T-helper 2 cell treated with Interferon-gamma antibody and Interleukin-4, amounts not matched to agents 100 ng/mL and 5 ng/mL, for 36 hours (primary cell): ENCODE measurements at regions not wholly inside any gene's neighbourhood (a gene's known extent, or its start where the extent isn't known, plus 50 kb on each side); places are given as distances from the start of the nearest gene placed in this dataset.

Source experiments
- intact Hi-C: fragments of 100-400 bp; cut with micrococcal nuclease; formaldehyde crosslinking; loops from one replicate; pipeline ENCODE4 v1.15.1; 2023

- intact Hi-C loops: no loop called here
These were observed 251.3 kb upstream of the GRAMD2B start for GRCh38 chr5:126171916-126172315.

- intact Hi-C loops: no loop called here
These were observed 250.4 kb upstream of the GRAMD2B start for GRCh38 chr5:126172812-126173211.

GRCh38 chr5:126178521-126178920 lies 244.7 kb upstream of the GRAMD2B start:
- intact Hi-C loops: no loop called here

GRCh38 chr5:126182971-126183695 lies 240.1 kb upstream of the GRAMD2B start:
- intact Hi-C loops: no loop called here

- intact Hi-C loops: no loop called here
These were observed 238.7 kb upstream of the GRAMD2B start for GRCh38 chr5:126184474-126184873.

- intact Hi-C loops: no loop called here
These were observed 237.0 kb upstream of the GRAMD2B start for GRCh38 chr5:126186210-126186609.

GRCh38 chr5:126188804-126189203 lies 234.4 kb upstream of the GRAMD2B start:
- intact Hi-C loops: no loop called here

- intact Hi-C loops: no loop called here
These were observed 234.0 kb upstream of the GRAMD2B start for GRCh38 chr5:126189231-126189630.

- intact Hi-C loops: no loop called here
These were observed 233.3 kb upstream of the GRAMD2B start for GRCh38 chr5:126189862-126190261.

GRCh38 chr5:126192226-126192625 lies 231.0 kb upstream of the GRAMD2B start:
- intact Hi-C loops: no loop called here

- intact Hi-C loops: no loop called here
These were observed 227.7 kb upstream of the GRAMD2B start for GRCh38 chr5:126195410-126196100.

- intact Hi-C loops: no loop called here
These were observed 224.7 kb upstream of the GRAMD2B start for GRCh38 chr5:126198531-126198930.

GRCh38 chr5:126199467-126199866 lies 223.7 kb upstream of the GRAMD2B start:
- intact Hi-C loops: no loop called here

GRCh38 chr5:126208691-126209090 lies 214.5 kb upstream of the GRAMD2B start:
- intact Hi-C loops: no loop called here

GRCh38 chr5:126210955-126211354 lies 212.3 kb upstream of the GRAMD2B start:
- intact Hi-C loops: no loop called here

- intact Hi-C loops: no loop called here
These were observed 203.6 kb upstream of the GRAMD2B start for GRCh38 chr5:126219616-126220015.

GRCh38 chr5:126220725-126221124 lies 202.5 kb upstream of the GRAMD2B start:
- intact Hi-C loops: no loop called here

GRCh38 chr5:126228934-126229333 lies 194.3 kb upstream of the GRAMD2B start:
- intact Hi-C loops: no loop called here

- intact Hi-C loops: no loop called here
These were observed 190.0 kb upstream of the GRAMD2B start for GRCh38 chr5:126233256-126233655.

- intact Hi-C loops: no loop called here
These were observed 188.5 kb upstream of the GRAMD2B start for GRCh38 chr5:126234563-126235195.

- intact Hi-C loops: no loop called here
These were observed 187.6 kb upstream of the GRAMD2B start for GRCh38 chr5:126235628-126236027.

- intact Hi-C loops: no loop called here
These were observed 186.2 kb upstream of the GRAMD2B start for GRCh38 chr5:126236994-126237393.

- intact Hi-C loops: no loop called here
These were observed 174.6 kb upstream of the GRAMD2B start for GRCh38 chr5:126248611-126249010.
